Myocyte (in vitro differentiated cells): ENCODE measurements at regions not wholly inside any gene's neighbourhood (a gene's known extent, or its start where the extent isn't known, plus 50 kb on each side); places are given as distances from the start of the nearest gene placed in this dataset.

Experiments
- DNase-seq: peaks from one replicate; pipeline ENCODE4 v3.0.0-alpha.2; 2012; ENCODE audit warnings: low read depth

DNA sequence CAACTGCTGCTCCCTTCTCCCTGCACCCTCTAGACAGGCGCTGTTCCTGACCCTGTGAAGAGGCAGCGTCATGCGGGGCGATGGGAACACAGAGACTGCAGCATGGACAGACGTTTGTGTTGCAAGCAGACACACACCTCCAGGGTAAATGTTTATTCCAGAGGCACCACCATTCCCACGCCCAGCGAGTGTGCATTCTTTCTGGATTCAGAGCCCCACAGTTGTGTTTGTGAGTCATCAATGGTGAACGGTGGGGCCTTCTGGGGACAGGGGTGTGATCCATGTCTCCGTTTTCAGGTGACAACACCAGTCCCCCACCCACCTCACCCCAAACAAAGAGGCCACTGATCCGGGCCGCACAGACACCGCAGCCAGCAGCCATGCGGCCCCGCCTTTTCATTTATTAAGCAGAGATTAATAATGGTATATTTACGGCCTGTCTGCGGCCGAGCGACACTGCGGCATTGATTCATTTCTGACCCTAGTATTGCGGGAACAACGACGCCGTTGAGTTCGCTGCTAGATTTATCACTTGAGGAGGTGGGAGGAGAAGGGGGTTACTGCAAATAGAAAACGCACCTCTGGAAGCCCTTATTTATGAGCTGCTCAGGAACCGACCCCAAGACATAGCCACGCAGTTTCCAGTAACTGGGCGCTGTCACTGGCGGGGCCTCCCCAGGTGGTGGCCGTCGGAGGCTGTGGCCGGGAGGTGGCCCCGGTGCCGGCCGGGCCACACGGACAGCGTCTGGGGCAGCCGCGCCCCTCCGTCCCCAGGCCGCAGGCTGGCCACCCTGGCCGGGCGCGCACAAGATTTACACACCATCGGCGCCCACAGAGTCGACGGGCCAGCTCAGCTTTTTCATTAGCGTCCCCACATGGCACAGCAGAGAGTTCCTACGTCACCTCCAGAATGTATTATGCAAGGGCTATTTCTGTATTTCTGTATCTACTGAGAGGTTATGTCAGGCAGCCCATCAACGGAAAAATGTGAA is 367.6 kb downstream of the THBS2 start:
- DNase-seq = no peak

DNA sequence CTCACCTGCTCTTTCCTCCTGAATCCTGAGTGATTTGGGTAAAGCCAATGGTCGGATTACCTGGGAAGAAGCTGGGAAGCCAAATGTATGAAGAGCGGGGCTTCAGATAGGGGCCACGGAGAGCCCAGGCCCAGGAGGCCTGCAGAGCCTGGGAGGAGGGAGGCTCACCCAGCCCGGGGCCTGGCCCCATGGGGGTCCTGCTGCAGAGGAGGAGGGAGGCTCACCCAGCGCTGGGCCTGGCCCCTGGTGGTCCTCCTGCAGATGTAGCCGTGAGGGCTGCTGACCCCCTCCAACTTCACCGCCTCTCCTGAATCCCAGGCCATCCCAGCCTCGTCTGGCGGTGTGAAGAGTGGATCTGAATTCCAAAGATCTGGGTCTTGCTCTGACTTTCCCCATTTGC is 368.4 kb downstream of the THBS2 start:
- no peak for DNase-seq

DNA sequence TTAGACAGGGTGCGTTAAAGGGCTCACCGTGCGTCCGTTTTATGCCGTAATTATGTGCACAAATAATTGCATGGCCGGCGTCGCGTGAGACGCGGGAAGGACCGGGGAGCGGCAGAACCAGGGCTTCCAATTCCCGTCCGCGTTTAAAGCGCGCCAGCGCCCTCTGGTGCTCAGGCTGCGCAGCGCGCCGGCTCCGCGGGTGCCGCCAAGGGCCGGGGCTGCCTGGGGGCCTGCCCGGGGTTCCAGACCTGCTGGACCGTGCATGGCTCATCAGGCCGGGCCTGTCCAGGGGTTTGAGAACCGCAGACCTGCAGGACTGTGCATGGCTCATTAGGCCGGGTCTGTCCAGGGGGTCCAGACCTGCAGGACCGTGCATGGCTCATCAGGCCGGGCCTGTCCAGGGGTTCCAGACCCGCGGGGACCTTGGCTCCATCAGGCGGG is 369.0 kb downstream of the THBS2 start:
- peak; percentile 55 for DNase-seq

DNA sequence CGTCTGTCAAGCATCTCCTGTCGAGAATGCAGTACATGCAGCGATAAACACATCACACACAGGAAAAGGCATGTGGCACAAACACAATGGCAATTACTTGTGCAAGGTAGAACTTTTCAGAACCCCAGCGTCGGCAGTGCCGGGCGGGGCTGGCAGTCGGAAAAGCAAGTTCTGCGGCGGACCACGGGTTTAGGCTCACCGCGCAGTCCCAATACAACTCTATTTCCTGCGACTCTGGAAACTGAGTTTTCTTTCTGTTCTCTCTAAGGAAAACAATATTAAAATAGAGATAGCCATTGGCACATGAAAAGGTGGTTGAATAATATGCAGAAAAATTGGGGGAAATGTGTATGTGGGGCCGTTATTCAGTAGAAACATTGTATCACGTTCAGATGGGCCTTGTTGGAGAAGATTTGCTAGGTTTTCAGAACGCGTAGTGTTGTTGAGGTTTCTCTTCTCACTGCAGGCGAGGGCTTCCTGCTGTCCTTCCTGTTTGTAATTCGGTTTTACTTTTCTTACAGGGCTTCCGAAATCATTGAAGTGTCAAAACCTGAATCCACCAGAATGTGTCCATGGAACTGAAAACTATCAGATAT is 369.5 kb downstream of the THBS2 start:
- no peak for DNase-seq

DNA sequence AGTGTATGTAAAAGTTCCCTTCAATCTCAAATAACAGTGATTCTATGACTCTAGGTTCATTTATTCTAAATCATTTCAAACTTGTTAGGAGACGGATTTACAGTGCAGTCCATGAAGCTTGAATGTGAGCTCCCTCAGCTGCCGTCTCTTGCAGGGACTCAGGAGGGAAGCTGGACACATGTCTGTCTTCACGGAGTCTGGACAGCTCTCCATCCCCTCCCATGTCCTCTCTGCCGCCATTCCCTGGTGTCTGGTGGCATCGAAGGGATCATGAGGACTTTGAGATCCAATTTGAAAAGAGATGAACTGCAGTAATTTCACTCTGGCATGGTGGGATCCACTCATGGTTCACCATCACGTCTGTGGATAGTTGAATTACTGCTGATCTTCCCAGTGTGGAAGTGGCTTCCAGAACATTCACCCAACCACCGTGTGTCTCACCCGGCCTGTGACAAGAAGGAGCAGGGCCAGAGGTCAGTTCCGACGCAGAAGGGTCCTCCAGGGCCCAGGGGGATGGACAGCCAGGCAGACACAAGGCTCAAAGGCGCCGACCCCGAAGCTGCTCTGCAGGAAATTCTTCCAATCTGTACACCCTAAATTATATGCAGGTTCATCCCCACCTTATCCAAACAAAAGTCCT is 370.1 kb downstream of the THBS2 start:
- no peak for DNase-seq

DNA sequence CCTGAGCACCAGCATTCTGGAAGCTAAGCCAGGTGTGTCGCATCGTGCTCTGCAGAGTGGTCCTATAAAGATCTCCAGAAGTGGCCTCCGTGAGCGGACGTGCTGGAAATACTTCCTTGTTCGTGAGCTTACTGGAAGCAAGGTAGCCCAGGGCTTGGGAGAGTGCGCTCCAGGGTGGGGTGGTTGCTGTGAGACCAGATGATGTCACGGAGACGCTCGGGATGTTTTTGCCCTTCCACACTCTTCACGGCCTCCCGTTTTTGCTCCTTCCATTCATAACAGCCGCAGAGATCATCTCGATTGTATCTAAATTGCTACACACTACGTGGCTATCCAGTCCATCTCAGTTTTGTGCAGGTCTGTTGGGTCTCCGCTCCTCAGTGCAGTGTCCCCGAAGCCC is 373.4 kb downstream of the THBS2 start:
- DNase-seq = no peak

DNA sequence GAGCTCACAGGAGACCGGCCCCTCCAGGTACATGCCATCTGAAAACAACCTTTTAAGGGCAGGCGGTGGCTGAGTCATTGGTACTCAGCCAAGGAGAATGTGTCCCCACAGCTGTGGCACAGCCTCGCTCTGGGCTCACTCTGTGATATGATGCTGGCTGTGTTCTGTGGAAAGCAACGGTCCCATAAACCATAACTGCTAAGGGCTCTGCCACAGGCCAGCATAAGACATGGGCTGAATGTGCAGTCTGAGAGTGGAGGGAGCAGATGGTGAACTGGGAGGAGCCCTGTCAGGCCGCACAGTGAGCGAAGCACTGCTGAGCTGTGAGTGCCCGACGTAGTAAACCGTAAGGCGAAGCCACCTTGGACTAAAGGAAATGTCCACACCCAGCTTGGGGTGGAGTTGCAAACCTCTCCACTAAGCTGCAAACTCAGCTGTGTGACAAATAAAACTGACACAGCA is 375.8 kb downstream of the THBS2 start:
- DNase-seq = peak; percentile 73

DNA sequence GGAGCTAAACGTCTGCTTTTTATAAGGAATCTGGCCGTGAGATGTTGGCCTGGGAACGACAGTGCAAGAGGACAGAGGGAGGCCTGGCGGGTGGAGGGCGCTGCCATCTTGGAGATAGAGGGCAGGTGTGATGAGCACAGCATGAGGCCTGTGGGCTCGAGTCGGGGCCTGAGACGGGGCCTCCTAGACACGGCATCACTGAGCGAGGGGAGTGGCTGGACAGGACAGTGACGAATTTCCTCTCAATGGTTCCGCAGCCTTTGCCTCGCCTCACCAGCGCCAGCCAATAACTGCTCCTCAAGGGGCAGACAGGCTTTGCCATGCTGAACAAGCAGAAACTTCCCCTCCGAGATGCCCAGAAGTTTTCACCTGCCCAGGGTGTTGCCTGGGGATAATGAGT is 376.7 kb downstream of the THBS2 start:
- no peak for DNase-seq

DNA sequence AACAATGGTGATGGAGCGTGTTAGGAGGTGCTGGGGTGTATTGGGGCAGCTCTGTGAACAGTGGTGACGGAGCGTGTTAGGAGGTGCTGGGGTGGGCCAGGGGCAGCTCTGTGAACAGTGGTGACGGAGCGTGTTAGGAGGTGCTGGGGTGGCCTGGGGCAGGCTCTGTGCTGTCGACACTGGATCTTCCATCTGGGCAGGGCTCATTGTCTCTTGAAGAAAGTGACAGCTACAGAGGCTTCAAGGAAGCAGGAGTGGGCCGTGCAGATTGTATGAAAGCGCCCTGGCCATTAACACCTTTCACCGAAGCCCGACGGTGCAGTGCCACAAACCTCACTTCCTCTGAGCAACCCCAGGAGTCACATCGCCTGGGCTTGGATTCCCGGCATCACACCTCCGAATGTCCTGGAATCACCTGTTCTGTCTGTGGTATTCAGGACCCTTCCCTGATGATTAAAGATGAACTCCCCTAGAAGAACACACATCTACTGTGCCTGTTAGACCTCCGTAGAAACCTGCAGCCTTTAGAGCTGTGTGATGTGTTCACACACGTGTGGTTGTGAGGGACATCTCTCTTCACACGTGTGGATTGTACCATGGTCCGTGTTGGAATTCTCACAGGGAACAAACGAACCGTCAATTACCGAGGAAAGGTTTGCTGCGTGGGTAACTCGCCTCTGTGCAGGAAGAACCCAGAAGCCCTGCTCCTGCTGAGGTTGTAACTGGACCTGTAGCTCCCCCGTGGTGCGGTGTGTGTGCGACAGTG is 377.7 kb downstream of the THBS2 start:
- no peak for DNase-seq

DNA sequence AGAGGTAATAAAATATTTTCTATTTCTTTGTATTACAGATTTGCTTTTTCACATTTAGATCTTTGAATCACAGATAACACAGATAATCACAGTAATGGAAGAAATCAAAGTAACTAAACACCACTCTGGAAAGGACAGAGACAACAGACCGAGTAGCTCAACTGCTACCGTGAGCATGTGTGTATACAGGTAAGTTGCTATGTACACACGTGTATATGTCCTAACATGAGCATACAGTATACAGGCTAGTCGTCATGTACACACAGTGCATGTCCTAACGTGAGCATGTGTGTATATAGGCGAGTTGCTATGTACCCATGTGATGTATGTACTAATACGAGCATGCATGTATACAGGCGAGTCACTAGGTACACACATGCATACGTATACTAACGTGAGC is 379.0 kb downstream of the THBS2 start:
- DNase-seq = no peak

DNA sequence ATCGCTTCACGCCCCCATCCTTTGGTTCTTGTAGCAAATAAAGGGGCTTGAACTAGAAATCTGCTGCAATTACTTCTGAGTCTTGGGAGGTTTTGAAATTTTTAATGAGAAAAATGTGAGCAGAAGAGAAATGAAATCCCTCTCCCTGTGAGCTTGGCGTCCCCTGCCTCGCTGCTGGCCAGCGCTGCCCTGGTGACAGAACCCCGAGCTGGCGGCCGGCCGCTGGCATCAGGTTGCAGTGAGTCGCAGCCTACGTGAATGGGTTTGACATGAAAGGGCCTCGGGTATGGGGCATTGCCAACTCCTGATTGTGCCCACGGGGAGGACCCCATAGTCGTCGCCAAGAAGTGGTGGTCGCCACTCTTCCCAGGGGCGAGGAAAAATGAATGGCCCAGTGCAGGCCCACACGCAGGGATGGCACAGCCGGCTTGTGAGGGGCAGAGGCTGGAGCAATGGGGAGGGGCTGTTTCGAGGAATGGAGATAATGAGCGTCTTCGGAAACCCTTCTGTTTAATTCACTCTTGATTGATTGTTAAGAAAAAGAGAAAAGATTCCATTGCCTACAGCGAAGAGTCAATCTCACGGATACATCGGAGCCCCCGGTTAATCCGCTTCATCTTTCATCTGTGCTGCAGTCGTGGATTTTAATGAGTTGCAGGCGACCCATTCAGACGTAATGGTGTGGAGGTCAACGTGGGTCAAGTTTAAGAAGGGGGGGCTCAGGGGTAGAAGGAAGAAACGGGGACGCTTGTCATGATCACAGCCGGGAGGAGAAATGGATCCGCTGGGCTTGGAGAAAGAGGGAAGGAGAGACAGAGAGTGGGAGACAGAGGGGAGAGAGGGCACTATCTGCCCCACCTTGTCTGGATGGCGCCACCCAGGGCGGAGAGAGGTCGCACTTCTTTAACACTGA is 380.1 kb downstream of the THBS2 start:
- DNase-seq = no peak

DNA sequence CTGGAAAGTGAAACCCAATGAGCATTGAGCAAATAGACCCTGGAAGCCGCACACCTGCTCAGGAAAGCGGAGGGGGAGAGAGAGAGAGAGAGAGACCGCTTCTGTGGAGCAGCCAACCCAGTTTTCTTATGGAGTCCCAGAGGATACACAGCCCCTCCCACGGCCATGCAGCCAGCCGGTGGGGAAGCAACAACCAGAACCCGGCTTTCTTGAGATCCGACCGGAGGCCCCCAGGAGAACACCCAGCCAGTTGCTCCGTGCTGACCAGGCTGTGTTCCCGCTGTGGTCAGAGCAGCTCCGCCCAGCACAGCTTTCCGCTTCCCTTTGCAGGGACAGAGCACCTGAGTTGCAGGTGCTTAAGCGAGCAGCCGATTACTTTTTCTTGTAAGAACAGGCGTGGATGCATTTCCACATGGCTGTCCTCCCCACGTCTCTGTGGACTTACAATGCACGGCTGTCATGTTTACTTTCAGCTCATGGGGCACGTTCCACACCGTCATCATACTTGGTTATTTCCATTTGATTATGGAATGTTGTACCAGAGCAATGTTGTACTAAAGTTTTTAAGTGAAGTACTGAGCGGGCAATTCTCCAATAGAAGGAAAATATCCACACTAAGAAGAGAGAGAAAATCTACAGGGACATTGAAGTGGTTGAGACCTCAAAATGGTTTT is 381.9 kb downstream of the THBS2 start:
- DNase-seq = no peak

DNA sequence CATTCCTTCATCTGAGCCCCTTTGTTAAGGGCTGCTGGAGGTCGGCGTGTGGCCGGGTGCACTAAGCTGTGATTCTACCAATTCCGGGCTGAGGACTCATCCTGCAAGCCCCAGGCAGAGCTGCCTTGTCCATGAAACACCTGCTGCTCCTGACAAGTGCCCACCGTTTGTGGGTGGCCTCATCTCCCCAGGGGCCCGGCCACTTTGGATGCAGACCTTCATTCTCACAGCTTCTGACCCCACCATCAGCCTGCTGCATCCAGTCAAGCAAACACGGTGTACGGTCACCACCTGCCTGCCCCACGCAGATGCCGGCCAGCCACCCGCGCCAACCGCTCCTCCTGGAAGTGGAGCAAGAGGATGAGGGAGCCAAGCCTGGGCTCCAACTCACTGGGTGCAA is 382.7 kb downstream of the THBS2 start:
- no peak for DNase-seq

DNA sequence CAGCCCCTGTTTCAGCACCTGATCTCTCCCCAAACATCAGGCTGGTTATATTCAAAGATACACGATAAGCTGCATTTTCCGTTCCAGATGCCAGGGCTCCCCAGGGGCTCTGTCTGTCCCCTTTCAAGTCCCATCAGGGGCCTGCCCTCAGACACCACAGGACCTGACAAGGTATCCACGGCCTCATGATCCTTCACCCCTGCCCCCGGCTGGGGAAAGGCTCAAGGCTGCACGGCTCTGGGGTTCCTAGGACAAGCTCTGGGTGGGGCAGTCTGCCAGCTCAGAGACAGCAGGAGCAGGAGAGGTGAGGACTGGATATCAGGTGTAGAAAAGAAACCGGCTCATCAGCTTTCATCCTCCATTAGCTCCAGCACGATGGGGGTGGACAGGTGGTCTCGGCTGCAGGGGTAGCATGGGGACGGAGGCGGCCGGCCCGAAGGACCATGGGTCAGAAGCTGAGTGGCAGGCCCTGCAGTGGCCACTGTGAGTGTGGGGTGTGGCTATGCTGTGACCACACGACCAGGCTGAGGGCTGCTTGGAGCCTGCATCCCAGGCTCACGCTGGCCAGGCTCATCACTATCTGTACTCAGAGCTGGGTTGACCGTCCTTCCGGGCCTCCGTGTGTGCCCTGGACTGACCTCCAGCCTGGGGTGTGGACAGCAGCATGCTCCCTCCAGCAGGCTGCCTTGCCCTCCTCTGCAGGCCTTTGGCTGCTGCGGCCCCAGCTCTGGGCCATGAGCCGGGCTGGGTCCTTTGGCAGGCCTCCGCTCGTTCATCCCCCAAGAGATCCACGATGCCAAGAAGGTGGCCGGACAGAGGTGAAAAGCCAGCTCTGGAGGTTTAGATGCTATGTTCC is 386.2 kb downstream of the THBS2 start:
- DNase-seq = no peak

DNA sequence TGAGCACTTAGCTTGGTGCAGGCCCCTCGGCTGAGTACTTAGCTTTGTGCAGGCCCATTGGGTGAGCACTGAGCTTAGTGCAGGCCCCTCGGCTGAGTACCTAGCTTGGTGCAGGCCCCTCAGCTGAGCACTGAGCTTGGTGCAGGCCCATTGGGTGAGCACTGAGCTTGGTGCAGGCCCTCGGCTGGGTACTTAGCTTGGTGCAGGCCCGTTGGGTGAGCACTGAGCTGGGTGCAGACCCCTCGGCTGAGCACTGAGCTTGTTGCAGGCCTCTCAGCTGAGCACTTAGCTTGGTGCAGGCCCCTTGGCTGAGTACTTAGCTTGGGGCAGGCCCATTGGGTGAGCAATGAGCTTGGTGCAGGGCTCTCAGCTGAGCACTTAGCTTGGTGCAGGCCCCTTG is 387.1 kb downstream of the THBS2 start:
- no peak for DNase-seq

DNA sequence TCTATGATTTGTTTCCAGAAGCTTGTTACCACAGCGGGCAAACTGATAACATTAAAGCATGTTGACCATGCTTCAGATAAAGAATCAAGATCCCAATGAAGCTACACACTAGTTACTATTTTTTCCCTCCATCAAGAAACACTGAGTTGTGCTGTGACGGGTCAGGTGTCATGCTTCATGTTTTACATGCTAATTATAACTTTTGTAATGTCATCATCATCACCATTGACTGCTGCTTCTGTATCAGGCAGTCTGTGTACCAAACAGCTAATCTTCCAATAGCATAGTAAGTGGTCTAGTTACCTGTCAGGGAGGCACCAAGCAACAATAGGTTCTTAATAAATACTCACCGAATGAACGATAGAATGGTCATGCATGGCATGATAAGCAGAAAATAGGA is 388.1 kb downstream of the THBS2 start:
- no peak for DNase-seq

DNA sequence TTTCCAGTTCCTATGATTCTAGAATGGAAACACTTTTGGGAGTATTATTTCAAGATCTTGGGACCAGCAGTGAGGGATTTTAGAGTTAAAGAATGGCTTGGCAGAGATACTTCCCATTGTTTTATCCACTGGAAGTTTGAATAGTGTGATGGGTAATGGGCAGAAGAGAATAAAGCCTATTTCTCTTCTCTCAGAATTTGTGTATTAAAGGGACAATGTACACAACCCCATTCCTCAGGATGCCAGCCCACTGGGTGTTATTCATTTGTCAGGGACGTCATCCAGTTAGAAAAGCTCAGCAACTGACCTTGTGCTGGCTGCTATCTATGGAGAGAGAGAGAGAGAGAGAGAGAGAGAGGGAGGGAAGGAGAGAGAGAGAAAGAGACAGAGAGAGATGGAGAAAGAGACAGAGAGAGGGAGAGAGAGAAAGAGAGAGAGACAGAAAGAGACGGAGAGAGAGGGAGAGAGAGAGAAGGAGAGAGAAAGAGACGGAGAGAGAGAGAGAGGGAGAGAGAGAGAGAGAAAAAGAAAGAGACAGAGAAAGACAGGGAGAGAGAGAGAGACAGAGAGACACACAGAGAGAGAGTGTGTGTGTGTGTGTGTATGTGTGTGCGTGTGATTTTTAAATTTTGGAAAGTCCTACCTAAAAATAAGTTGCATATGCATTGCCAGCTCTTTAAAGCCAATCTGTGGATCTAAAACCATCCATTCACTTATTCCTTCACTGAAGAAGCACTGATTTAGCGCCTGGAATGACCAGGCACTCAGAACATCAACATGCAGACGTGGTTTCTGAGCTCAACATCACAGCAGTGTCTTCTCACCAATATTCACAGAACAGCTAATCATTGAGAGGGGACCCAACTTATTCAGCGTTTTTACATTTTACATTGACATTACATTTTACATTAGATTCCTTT is 388.8 kb downstream of the THBS2 start:
- DNase-seq = no peak

DNA sequence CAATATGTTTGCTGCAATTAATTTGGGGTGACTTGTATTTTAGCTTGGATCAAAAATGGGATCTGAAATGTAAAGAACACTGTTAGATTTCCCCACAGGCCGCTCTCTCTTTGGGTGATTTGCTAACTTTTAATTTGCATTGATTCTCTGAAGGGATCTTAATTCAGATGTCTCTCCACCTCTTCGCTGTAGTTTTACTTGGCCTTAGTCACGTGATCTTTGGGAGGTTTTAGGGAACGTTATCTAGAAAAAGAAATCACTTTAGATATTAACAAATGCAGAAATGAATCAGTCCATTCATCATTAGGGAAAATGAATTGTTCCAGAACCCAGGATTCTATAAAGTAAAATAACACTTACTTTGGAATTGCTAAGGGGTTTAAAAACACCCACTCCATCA is 390.2 kb downstream of the THBS2 start:
- no peak for DNase-seq
